CD4-positive, alpha-beta memory T cell (primary cell): ENCODE measurements at regions not wholly inside any gene's neighbourhood (a gene's known extent, or its start where the extent isn't known, plus 50 kb on each side); places are given as distances from the start of the nearest gene placed in this dataset.
"Not testable (repeated sequence)": the region's sequence is repeated elsewhere in the genome, so short reads cannot be mapped to it uniquely, and the experiment has no call there.

Experiments
- CTCF ChIA-PET: fragments of 350-600 bp; sonication (Branson Sonifier 250); formaldehyde crosslinking; loops from one replicate; lab custom pipeline; 2021; ENCODE audit warnings: inconsistent platforms; ENCODE audit not compliant: partially characterized antibody; lab: Charles Lee
- POLR2A ChIA-PET: fragments of 350-600 bp; sonication (Branson Sonifier 250); formaldehyde crosslinking; loops from one replicate; lab custom pipeline; 2021; ENCODE audit not compliant: partially characterized antibody; lab: Charles Lee
- DNase-seq, 5 donors: peaks; one replicate each; pipeline versions ENCODE4 v3.0.0 to v3.0.0-alpha.2; 2020 to 2022; ENCODE audit warnings: mixed read lengths in 1 of 5
- H3K27ac ChIP-seq: one replicate; pipeline ENCODE4 v1.7.0; 2013; ENCODE audit warnings: low read depth, low read length
- H3K27me3 ChIP-seq: 2 replicates; pipeline ENCODE4 v1.7.0; 2013; ENCODE audit warnings: mild to moderate bottlenecking, low read length, moderate library complexity; ENCODE audit not compliant: insufficient read depth
- H3K36me3 ChIP-seq: 2 replicates; pipeline ENCODE4 v1.7.0; 2013; ENCODE audit warnings: mild to moderate bottlenecking, low read length, moderate library complexity; ENCODE audit not compliant: insufficient read depth
- H3K4me1 ChIP-seq: 2 replicates; pipeline ENCODE4 v1.7.0; 2013; ENCODE audit warnings: mild to moderate bottlenecking, low read length, moderate library complexity; ENCODE audit not compliant: insufficient read depth
- H3K4me3 ChIP-seq, 2 donors: one replicate each; pipeline ENCODE4 v1.7.0; 2013; ENCODE audit warnings: low read length in 2 of 2, mild to moderate bottlenecking in 1 of 2
- H3K9me3 ChIP-seq, 2 donors: one replicate each; pipeline ENCODE4 v1.7.0; 2013; ENCODE audit warnings: low read length in 2 of 2, control low read depth in 1 of 2; ENCODE audit not compliant: control insufficient read depth in 1 of 2
- H3K27ac Mint-ChIP-seq, 7 donors: one replicate each; pipeline ENCODE4 v1.8.0; 2020 to 2021; ENCODE audit warnings: mixed read lengths in 7 of 7, mild to moderate bottlenecking in 6 of 7, inconsistent platforms in 3 of 7, moderate library complexity in 3 of 7
- H3K27me3 Mint-ChIP-seq, 2 donors: one replicate each; pipeline ENCODE4 v1.8.0; 2020 to 2021; ENCODE audit warnings: mixed read lengths in 2 of 2
- H3K36me3 Mint-ChIP-seq, 2 donors: one replicate each; pipeline ENCODE4 v1.8.0; 2020 to 2021; ENCODE audit warnings: mixed read lengths in 2 of 2, inconsistent platforms in 1 of 2, mild to moderate bottlenecking in 1 of 2
- H3K4me1 Mint-ChIP-seq, 4 donors: one replicate each; pipeline ENCODE4 v1.8.0; 2020 to 2021; ENCODE audit warnings: mixed read lengths in 4 of 4, mild to moderate bottlenecking in 1 of 4
- H3K4me3 Mint-ChIP-seq, 8 donors: one replicate each; pipeline ENCODE4 v1.8.0; 2020 to 2021; ENCODE audit warnings: mixed read lengths in 8 of 8, mild to moderate bottlenecking in 7 of 8, moderate library complexity in 6 of 8, inconsistent platforms in 3 of 8
- H3K9me3 Mint-ChIP-seq, 8 donors: one replicate each; pipeline ENCODE4 v1.8.0; 2020 to 2021; ENCODE audit warnings: mixed read lengths in 8 of 8, mild to moderate bottlenecking in 5 of 8, inconsistent platforms in 3 of 8, moderate library complexity in 1 of 8
- intact Hi-C: fragments of 100-400 bp; cut with micrococcal nuclease; formaldehyde crosslinking; loops from one replicate; pipeline ENCODE4 v1.15.1; 2023

DNA sequence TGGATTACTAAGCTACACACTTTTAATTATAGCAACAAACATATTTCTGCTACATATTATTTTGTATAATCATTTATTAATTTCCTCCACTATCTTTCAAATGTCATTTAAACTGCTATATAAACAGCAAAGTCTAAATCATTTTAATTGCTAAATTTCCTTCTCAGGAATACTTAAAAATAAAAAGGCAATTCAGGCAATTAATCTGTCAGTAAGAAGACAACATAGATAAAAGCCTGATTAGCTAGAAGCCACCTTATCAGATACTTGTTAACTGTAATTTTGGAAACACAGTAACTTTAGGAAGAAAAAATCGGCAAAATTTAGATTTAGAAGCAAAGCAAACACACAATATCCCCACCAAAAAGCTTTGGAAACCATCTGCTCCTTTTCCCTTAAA is 188.2 kb upstream of the ZNF804A start:
- Histone ChIP-seq H3K36me3 (no peaks in the 10 kb centered on the region), H3K9me3 (peaks cover 0 to 4% of the 10 kb centered on the region in 2 donors), H3K4me3 (no peak overlapping the region), H3K27ac (no peak overlapping the region), H3K27me3 (no peaks in the 10 kb centered on the region), H3K4me1 (no peaks in the 10 kb centered on the region)
- H3K4me3 Mint-ChIP-seq = no peak overlapping the region
- DNase-seq = no peak
- H3K36me3 Mint-ChIP-seq = no peaks in the 10 kb centered on the region
- ChIA-PET POLR2A (no interaction called here), CTCF (interaction anchor here (0.5 kb wide), 1 partner anchor 384 kb away, joined by 3 read pairs; no protein-coding TSS in a partner anchor)
- no peak overlapping the region for H3K27ac Mint-ChIP-seq
- peaks cover 0 to 13% (median 3%) of the 10 kb centered on the region in 8 donors for H3K9me3 Mint-ChIP-seq
- intact Hi-C loops = no loop called here
- H3K27me3 Mint-ChIP-seq = no peaks in the 10 kb centered on the region
- no peaks in the 10 kb centered on the region for H3K4me1 Mint-ChIP-seq

DNA sequence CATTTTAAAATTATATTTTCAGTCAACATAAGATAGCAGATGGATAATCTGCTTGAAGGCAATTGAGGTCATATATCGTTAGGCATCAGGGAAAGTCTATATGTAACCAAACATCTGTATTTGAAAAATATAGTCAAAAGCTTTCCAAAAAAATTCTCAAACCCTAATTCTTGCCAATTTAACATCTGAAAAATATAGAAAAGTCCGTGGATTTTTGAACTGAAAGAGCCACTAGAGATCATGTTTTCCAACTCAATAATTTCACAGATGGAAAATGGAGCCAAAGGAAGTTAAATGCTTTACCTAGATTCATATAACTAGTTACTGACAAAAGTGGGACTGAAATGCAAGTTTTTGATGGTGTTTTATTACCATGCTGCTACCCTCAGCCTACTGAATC is 185.1 kb upstream of the ZNF804A start:
- Mint-ChIP-seq H3K36me3 (no peaks in the 10 kb centered on the region), H3K27me3 (no peaks in the 10 kb centered on the region), H3K4me3 (no peak overlapping the region), H3K4me1 (no peaks in the 10 kb centered on the region), H3K9me3 (peaks cover 0 to 4% (median 0%) of the 10 kb centered on the region in 8 donors), H3K27ac (no peak overlapping the region)
- ChIA-PET CTCF (no interaction called here), POLR2A (no interaction called here)
- no peak for DNase-seq
- H3K36me3 ChIP-seq = no peaks in the 10 kb centered on the region
- H3K9me3 ChIP-seq = peaks cover 0 to 4% of the 10 kb centered on the region in 2 donors
- H3K27me3 ChIP-seq = no peaks in the 10 kb centered on the region
- H3K4me1 ChIP-seq = no peaks in the 10 kb centered on the region
- no peak overlapping the region for H3K27ac ChIP-seq
- H3K4me3 ChIP-seq = no peak overlapping the region
- intact Hi-C loops = no loop called here

DNA sequence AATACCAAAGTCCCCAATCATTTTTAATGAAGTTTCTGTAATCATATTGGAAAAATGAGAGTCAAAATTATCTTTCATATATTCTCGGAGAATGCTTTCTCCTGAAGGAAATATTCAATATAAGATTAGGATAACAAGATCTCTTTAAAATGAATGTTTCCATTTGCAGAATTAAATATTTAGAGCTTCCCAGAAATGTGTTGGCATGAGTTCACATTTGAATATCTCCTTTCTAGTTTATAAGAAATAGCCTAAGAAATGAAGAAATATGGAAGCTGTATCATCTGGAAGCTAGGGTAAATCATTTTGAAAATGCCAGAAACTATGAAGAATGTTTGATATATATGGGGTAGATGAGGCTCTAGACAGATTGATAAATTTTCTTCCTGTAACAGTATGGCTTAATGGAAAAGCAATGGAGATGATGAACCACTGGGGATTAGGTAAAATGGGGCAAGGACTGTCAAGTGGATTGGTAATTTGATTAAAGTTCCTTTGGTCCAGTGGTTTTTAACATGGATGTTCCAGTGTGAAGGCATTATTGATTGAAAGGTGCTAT is 184.6 kb upstream of the ZNF804A start:
- Mint-ChIP-seq H3K4me1 (no peaks in the 10 kb centered on the region), H3K36me3 (no peaks in the 10 kb centered on the region), H3K9me3 (peaks cover 0 to 4% (median 0%) of the 10 kb centered on the region in 8 donors), H3K4me3 (no peak overlapping the region), H3K27me3 (no peaks in the 10 kb centered on the region), H3K27ac (no peak overlapping the region)
- no peak for DNase-seq
- CTCF ChIA-PET = no interaction called here
- intact Hi-C loops = no loop called here
- no peaks in the 10 kb centered on the region for H3K36me3 ChIP-seq
- POLR2A ChIA-PET = no interaction called here
- H3K27ac ChIP-seq = no peak overlapping the region
- H3K27me3 ChIP-seq = no peaks in the 10 kb centered on the region
- H3K4me1 ChIP-seq = no peaks in the 10 kb centered on the region
- peaks cover 0 to 4% of the 10 kb centered on the region in 2 donors for H3K9me3 ChIP-seq
- no peak overlapping the region for H3K4me3 ChIP-seq

DNA sequence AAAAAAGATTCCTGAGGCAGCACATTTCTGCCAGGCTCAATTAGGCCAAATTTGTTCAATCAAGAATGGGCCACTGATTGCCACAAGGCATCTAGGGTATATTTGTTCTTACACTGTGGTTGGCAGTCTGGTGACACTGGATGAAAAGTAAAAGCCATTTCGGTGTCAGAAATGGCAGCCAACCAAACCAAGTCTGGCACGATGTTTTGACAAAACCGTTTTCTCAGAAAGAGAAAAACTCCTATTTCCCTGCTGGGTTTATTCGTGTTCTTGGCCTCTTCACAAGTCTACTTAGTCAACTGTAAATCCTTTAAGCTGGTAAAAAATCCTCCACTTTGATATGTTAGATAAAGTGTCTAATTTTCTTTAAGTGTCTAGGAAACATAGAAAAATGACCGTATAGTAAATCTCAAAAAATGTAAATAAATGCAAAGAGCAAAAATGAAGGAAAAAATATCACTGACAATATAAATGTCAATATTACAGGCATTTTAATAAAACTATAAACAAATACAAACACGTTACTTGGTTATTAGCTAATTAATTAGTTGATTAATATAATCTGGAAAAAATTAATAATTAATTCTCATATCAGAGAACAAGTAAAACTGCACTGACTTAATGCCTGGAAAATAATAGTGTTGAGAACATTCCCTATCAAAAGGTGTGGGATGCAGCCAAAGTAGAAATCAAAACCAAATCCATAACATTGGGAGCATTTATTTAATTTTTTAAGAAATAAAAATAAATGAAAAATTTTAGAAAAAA is 182.0 kb upstream of the ZNF804A start:
- peaks cover 0 to 6% (median 0%) of the 10 kb centered on the region in 8 donors for H3K9me3 Mint-ChIP-seq
- H3K27me3 Mint-ChIP-seq = no peaks in the 10 kb centered on the region
- intact Hi-C loops = no loop called here
- POLR2A ChIA-PET = no interaction called here
- no peak overlapping the region for H3K4me3 Mint-ChIP-seq
- H3K4me1 Mint-ChIP-seq = no peaks in the 10 kb centered on the region
- CTCF ChIA-PET = no interaction called here
- H3K36me3 ChIP-seq = no peaks in the 10 kb centered on the region
- DNase-seq = no peak
- H3K27ac Mint-ChIP-seq = no peak overlapping the region
- peaks cover 0 to 4% of the 10 kb centered on the region in 2 donors for H3K9me3 ChIP-seq
- H3K36me3 Mint-ChIP-seq = no peaks in the 10 kb centered on the region
- H3K4me1 ChIP-seq = no peaks in the 10 kb centered on the region
- H3K27ac ChIP-seq = no peak overlapping the region
- H3K27me3 ChIP-seq = no peaks in the 10 kb centered on the region
- no peak overlapping the region for H3K4me3 ChIP-seq

DNA sequence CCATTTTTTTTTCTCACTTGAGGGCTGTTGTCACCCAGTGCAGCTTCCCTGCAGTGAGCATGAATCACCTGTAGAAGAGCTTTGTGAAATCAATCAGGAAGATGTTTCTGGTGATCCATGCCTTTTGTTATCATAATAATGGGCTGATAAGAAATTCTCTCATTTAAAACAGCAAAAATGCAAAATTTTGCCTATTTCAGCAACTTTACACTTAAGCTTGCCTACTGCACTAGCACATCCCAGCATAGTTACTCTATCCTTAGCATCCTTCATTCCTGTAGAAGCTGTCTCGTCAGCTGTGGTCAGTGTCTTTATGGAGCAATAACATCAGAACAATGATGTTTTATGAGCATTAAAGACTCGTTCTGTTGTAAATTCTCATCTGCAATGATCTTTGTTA is 178.6 kb upstream of the ZNF804A start:
- Histone ChIP-seq H3K27ac (no peak overlapping the region), H3K36me3 (no peaks in the 10 kb centered on the region), H3K4me1 (no peaks in the 10 kb centered on the region), H3K9me3 (no peaks in the 10 kb centered on the region), H3K27me3 (no peaks in the 10 kb centered on the region), H3K4me3 (no peak overlapping the region)
- peaks cover 0 to 8% (median 0%) of the 10 kb centered on the region in 8 donors for H3K9me3 Mint-ChIP-seq
- no peaks in the 10 kb centered on the region for H3K27me3 Mint-ChIP-seq
- DNase-seq = no peak
- H3K27ac Mint-ChIP-seq = no peak overlapping the region
- no peaks in the 10 kb centered on the region for H3K4me1 Mint-ChIP-seq
- H3K4me3 Mint-ChIP-seq = no peak overlapping the region
- H3K36me3 Mint-ChIP-seq = no peaks in the 10 kb centered on the region
- POLR2A ChIA-PET = no interaction called here
- intact Hi-C loops = no loop called here
- CTCF ChIA-PET = no interaction called here

DNA sequence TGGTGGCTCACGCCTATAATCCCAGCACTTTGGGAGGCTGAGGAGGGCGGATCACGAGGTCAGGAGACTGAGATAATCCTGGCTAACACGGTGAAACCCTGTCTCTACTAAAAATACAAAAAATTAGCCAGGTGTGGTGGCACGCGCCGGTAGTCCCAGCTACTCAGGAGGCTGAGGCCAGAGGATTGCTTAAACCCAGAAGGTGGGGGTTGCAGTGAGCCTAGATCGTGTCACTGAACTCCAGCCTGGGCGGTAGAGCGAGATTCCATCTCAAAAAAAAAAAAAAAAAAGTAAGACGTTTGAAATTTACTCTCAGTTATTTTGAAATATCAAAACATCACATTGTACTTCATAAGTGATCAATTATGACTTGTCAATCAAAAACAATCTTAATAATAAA is 176.9 kb upstream of the ZNF804A start:
- H3K27ac ChIP-seq, H3K36me3 ChIP-seq, H3K27ac Mint-ChIP-seq, H3K9me3 ChIP-seq, H3K4me1 ChIP-seq, H3K9me3 Mint-ChIP-seq, H3K36me3 Mint-ChIP-seq, H3K27me3 ChIP-seq, H3K4me3 Mint-ChIP-seq, CTCF ChIA-PET, H3K4me1 Mint-ChIP-seq, H3K27me3 Mint-ChIP-seq, POLR2A ChIA-PET, DNase-seq, intact Hi-C loops, H3K4me3 ChIP-seq: not testable (repeated sequence)

DNA sequence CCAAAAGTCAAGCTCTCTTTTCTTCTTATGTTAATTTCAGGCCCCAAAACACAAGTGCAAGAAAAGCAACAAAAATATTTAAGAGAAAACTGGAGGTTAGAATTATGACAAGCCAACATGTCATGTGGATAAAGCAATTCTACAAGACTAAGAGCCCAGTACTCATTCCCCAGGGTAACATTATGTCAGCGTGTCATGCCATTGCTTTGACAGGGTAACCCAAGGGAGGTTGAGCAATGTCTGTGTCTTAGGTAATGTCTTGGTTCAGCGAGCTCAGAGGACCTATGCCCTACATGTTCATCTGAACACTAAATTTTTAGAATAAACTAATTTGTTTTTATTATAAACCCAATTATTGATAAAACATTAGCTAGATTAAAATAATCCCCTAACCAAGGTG is 173.2 kb upstream of the ZNF804A start:
- intact Hi-C loops = no loop called here
- no peaks in the 10 kb centered on the region for H3K9me3 ChIP-seq
- H3K27me3 ChIP-seq = no peaks in the 10 kb centered on the region
- no peaks in the 10 kb centered on the region for H3K4me1 Mint-ChIP-seq
- H3K27me3 Mint-ChIP-seq = no peaks in the 10 kb centered on the region
- ChIA-PET CTCF (no interaction called here), POLR2A (no interaction called here)
- H3K9me3 Mint-ChIP-seq = peaks cover 0 to 5% (median 0%) of the 10 kb centered on the region in 8 donors
- no peak for DNase-seq
- H3K36me3 ChIP-seq = no peaks in the 10 kb centered on the region
- H3K4me1 ChIP-seq = no peaks in the 10 kb centered on the region
- no peak overlapping the region for H3K4me3 ChIP-seq
- H3K27ac ChIP-seq = no peak overlapping the region
- no peaks in the 10 kb centered on the region for H3K36me3 Mint-ChIP-seq
- no peak overlapping the region for H3K4me3 Mint-ChIP-seq
- no peak overlapping the region for H3K27ac Mint-ChIP-seq
